Aorta (tissue), 5 donors: ENCODE measurements at regions not wholly inside any gene's neighbourhood (a gene's known extent, or its start where the extent isn't known, plus 50 kb on each side); places are given as distances from the start of the nearest gene placed in this dataset.
"Not testable (repeated sequence)": the region's sequence is repeated elsewhere in the genome, so short reads cannot be mapped to it uniquely, and the experiment has no call there.

Source experiments
- ATAC-seq: fragments of 200-7000 bp; cut with Tn5 transposase; one replicate; pipeline ENCODE4 v1.9.1; 2022; ENCODE audit warnings: moderate library complexity; ENCODE audit not compliant: low FRiP score
- DNase-seq, 2 donors: peaks; one replicate each; pipeline ENCODE4 v3.0.0-alpha.2; 2020
- H3K27ac ChIP-seq, 2 donors: one replicate each; pipeline ENCODE4 v1.5.1; 2013; ENCODE audit warnings: low read length in 2 of 2, mild to moderate bottlenecking in 2 of 2, moderate library complexity in 2 of 2, control low read depth in 1 of 2, inconsistent platforms in 1 of 2, low read depth in 1 of 2
- H3K27me3 ChIP-seq, 2 donors: one replicate each; pipeline ENCODE4 v1.6.1; 2013; ENCODE audit warnings: control low read depth in 1 of 2, low read length in 1 of 2, mild to moderate bottlenecking in 1 of 2, moderate library complexity in 1 of 2; ENCODE audit not compliant: insufficient read depth in 2 of 2, control insufficient read depth in 1 of 2
- H3K36me3 ChIP-seq, 2 donors: one replicate each; pipeline ENCODE4 v1.6.1; 2013; ENCODE audit warnings: control low read depth in 1 of 2, low read length in 1 of 2, mild to moderate bottlenecking in 1 of 2; ENCODE audit not compliant: insufficient read depth in 2 of 2, control insufficient read depth in 1 of 2
- H3K4me1 ChIP-seq, 2 donors: one replicate each; pipeline ENCODE4 v1.6.1; 2013; ENCODE audit warnings: low read length in 2 of 2, control low read depth in 1 of 2, mild to moderate bottlenecking in 1 of 2, moderate library complexity in 1 of 2; ENCODE audit not compliant: insufficient read depth in 2 of 2, control insufficient read depth in 1 of 2
- H3K4me3 ChIP-seq, 2 donors: one replicate each; pipeline ENCODE4 v1.5.1; 2013; ENCODE audit warnings: low read length in 2 of 2, control low read depth in 1 of 2, mild to moderate bottlenecking in 1 of 2
- H3K9me3 ChIP-seq: one replicate; pipeline ENCODE4 v1.6.1; 2013; ENCODE audit warnings: mild to moderate bottlenecking, low read length; ENCODE audit not compliant: control insufficient read depth
- WGBS, 2 donors: extraction: QIAGEN DNeasy Blood & Tissue Kit; methylation state at CpG; one replicate each; pipeline ENCODE4 v1.1.7; 2013; 5-methylcytosine and 5-hydroxymethylcytosine counted together
- intact Hi-C, 2 donors: fragments of 100-400 bp; cut with DNase I; formaldehyde crosslinking; loops; one replicate each; pipeline versions ENCODE4 v1.14.2 to v1.15.0; 2022
- donor health status: healthy with polysubstance abuse.
- donor health status: Bipolar disorder and iron deficiency.
- donor health status: DM: no; HTN: no; CAD: no.
- donor health status: DM: no; HTN: no; CAD: no.
- donor health status: DM: yes; HTN: yes; CAD: no.

DNA sequence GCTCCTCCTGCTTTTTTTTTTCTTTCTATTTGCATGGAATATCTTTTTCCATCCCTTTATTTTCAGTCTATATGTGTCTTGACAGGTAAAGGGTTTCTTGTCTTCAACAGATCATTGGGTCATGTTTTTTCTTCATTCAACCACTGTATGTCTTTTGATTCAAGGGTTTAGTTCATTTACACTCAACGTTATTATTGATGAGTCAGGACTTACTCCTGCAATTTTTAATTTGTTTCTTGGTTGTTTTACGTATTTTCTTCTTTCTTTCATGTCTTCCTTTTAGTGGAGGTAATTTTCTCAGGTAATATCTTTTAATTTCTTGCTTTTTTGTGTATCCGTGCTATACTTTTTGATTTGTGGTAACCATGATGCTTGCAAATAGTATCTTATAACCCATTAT lies 429.1 kb upstream of the HTR1E start:
- 82 to 83% methylated on average over 3 of the region's 3 CpGs for WGBS, 2 donors
- no peaks in the 10 kb centered on the region for H3K27me3 ChIP-seq
- H3K4me1 ChIP-seq = no peaks in the 10 kb centered on the region
- H3K4me3 ChIP-seq = no peak overlapping the region
- DNase-seq (no peak), ATAC-seq (no peak)
- no peak overlapping the region for H3K27ac ChIP-seq
- peaks cover 1% of the 10 kb centered on the region for H3K9me3 ChIP-seq
- H3K36me3 ChIP-seq = no peaks in the 10 kb centered on the region
- intact Hi-C loops = no loop called here

DNA sequence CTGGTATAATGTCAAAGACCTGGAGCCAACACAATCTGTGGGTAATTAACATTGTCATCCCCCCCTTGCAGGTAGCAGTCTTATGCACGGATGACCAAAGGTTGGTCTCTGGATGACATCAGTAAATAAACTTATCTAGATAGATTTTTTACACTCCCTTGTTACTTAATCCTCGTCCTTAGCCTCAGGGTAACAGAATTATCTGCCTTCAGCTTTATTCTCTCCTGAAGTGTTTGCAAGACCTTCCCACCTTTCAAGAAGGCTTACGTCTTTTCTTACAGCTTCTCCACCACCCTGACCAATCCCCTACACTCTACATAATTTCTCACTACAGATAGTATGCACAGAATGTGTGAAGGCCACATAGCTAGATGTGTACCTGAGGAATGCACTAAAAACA lies 434.8 kb upstream of the HTR1E start:
- WGBS, 2 donors = 25% methylated on average over 3 of the region's 3 CpGs
- Histone ChIP-seq H3K4me3 (no peak overlapping the region), H3K27ac (no peak overlapping the region), H3K9me3 (peaks cover 3% of the 10 kb centered on the region), H3K4me1 (no peaks in the 10 kb centered on the region), H3K36me3 (no peaks in the 10 kb centered on the region), H3K27me3 (no peaks in the 10 kb centered on the region)
- ATAC-seq (no peak), DNase-seq (no peak)
- intact Hi-C loops = no loop called here

DNA sequence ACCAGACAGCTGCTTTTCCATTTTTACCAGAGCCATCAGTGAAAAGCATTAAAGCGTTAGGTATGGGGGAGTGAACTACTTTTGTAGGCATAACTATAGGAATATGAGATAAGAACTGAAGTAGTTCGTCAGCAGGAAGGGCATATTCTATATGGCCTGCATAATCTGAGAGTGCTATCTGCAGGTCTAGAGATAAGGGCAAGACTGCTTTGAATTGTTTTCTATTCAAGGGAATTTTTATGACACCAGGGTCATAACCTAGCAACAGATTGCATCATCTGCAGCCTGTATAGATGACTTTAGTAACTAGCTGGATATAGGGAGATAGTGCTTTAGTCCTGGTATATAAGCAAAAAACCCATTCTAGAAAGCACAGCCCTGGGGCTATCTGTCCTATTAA lies 437.3 kb upstream of the HTR1E start:
- no peak overlapping the region for H3K27ac ChIP-seq
- H3K4me3 ChIP-seq = no peak overlapping the region
- H3K9me3 ChIP-seq = peaks cover 3% of the 10 kb centered on the region
- H3K36me3 ChIP-seq = no peaks in the 10 kb centered on the region
- intact Hi-C loops = no loop called here
- H3K4me1 ChIP-seq = no peaks in the 10 kb centered on the region
- ATAC-seq (no peak), DNase-seq (no peak)
- no peaks in the 10 kb centered on the region for H3K27me3 ChIP-seq
- WGBS, 2 donors = 17 to 21% methylated on average over 2 of the region's 2 CpGs

DNA sequence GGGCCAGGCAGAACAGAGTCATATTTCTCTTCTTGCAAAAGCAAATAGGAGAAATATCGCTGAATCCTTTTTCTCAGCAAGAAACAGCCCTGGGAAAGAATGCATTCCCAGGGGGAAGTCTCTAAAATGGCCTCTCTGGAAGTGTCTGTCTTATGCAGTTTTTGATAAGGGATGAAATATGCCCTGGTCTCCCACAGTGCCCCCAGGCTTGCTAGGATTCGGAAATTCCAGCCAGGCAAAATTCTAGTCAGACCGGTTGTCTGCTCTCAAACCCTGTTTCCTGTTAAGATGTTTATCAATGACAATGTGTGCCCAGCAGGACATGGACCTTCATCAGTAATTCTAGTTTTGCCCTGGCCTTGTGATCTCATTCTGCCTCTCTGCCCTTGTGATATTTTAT lies 448.3 kb upstream of the HTR1E start:
- ATAC-seq, H3K4me1 ChIP-seq, intact Hi-C loops, H3K36me3 ChIP-seq, H3K27me3 ChIP-seq, DNase-seq, H3K27ac ChIP-seq, H3K4me3 ChIP-seq, H3K9me3 ChIP-seq: not testable (repeated sequence)
- WGBS, 2 donors = 9 to 14% methylated on average over 3 of the region's 3 CpGs

DNA sequence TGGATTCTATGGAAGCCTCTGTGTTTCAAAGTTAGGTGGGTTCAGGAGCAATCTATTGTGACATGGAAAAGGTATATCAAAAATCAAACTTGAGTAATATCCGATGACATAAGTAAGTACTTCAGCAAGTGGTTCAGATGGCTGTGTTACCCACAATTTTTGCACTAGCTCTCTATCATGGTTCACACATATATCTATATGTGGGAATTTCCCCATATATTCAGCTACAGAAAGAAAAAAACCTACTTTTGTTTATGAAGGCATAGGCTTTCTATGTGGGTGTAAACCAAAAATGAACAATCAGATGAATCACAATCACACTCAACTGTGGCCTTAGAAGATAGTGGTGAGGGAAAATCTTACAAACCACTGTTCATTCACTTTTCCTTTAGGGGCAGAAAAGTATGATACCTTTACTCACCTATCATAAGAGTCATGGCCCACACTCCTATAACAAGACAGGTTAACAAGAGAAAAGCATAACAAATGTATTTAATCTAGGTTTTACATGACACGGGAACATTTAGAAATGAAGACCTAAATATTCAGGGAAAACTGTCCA lies 449.6 kb upstream of the HTR1E start:
- DNase-seq (no peak), ATAC-seq (no peak)
- H3K9me3 ChIP-seq = peaks cover 2% of the 10 kb centered on the region
- no peaks in the 10 kb centered on the region for H3K4me1 ChIP-seq
- no peak overlapping the region for H3K4me3 ChIP-seq
- 89% methylated on average over 2 of the region's 2 CpGs for WGBS, 2 donors
- no peaks in the 10 kb centered on the region for H3K36me3 ChIP-seq
- H3K27ac ChIP-seq = no peak overlapping the region
- intact Hi-C loops = no loop called here
- H3K27me3 ChIP-seq = no peaks in the 10 kb centered on the region

DNA sequence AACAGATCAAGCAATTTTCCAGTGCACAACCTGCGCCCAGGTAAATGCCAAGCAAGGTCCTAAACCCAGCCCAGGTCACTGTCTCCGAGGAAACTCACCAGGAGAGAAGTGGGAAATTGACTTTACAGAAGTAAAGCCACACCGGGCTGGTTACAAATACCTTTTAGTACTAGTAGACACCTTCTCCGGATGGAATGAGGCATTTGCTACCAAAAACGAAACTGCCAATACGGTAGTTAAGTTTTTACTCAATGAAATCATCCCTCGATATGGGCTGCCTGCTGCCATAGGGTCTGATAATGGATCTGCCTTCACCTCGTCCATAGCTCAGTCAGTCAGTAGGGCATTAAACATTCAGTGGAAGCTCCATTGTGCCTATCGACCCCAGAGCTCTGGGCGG lies 459.0 kb upstream of the HTR1E start:
- DNase-seq, intact Hi-C loops, H3K36me3 ChIP-seq, ATAC-seq, H3K27ac ChIP-seq, H3K4me1 ChIP-seq, H3K27me3 ChIP-seq, H3K9me3 ChIP-seq, H3K4me3 ChIP-seq: not testable (repeated sequence)
- 89% methylated on average over 10 of the region's 10 CpGs for WGBS, 2 donors

- DNase-seq (no peak), ATAC-seq (no peak)
- no peaks in the 10 kb centered on the region for H3K9me3 ChIP-seq
- no peaks in the 10 kb centered on the region for H3K27me3 ChIP-seq
- no peak overlapping the region for H3K27ac ChIP-seq
- intact Hi-C loops = no loop called here
- no peaks in the 10 kb centered on the region for H3K4me1 ChIP-seq
- H3K4me3 ChIP-seq = no peak overlapping the region
- WGBS, 2 donors = 54 to 56% methylated on average over 9 of the region's 9 CpGs
- H3K36me3 ChIP-seq = no peaks in the 10 kb centered on the region
These were observed 459.7 kb upstream of the HTR1E start for GRCh38 chr6:86477500-86478148.

DNA sequence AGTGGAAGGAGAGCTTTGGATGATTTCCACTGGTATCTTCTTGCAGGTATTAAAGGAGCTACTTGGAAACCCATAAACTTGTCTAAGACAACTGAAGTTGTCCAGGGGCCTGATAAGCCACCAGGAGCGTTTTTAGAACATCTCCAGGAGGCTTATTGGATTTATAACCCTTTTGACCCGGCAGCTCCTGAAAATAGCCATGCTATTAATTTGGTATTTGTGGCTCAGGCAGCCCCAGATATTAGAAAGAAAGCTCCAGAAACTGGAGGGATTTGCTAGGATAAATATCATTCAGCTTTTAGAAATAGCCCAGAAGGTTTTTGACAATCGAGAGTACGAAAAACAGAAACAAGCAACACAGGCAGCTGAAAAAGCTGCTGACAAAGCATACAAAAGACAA lies 461.0 kb upstream of the HTR1E start:
- H3K4me3 ChIP-seq = no peak overlapping the region
- WGBS, 2 donors = 47 to 54% methylated on average over 4 of the region's 4 CpGs
- H3K27ac ChIP-seq = no peak overlapping the region
- no peaks in the 10 kb centered on the region for H3K27me3 ChIP-seq
- intact Hi-C loops = no loop called here
- no peaks in the 10 kb centered on the region for H3K36me3 ChIP-seq
- ATAC-seq (no peak), DNase-seq (no peak)
- H3K9me3 ChIP-seq = no peaks in the 10 kb centered on the region
- H3K4me1 ChIP-seq = no peaks in the 10 kb centered on the region

DNA sequence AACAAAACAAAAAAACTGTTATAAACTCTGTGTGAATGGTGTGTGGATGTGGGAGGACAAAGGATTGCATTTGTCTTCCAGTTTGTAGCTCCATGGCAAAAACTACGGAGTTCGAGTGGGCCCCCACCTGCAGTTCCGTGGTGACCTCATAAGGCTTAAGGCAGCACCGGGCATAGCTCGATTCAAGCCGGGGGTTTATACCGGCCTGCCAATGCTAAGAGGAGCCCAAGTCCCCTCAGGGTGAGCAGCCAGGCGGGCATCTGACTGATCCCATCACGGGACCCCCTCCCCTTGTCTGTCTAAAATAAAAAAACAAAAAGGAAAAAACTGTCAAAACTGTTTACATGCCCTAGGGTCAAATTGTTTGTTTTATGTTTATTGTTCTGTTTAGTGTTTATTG lies 463.2 kb upstream of the HTR1E start:
- no peak for ATAC-seq
- H3K4me1 ChIP-seq = no peaks in the 10 kb centered on the region
- H3K9me3 ChIP-seq = no peaks in the 10 kb centered on the region
- no peaks in the 10 kb centered on the region for H3K27me3 ChIP-seq
- no peak overlapping the region for H3K27ac ChIP-seq
- intact Hi-C loops = no loop called here
- WGBS, 2 donors = 87 to 91% methylated on average over 9 of the region's 9 CpGs
- DNase-seq = no peak
- no peak overlapping the region for H3K4me3 ChIP-seq
- H3K36me3 ChIP-seq = no peaks in the 10 kb centered on the region
